Uterus (tissue), 2 donors: ENCODE measurements at regions not wholly inside any gene's neighbourhood (a gene's known extent, or its start where the extent isn't known, plus 50 kb on each side); places are given as distances from the start of the nearest gene placed in this dataset.

Source experiments
- POLR2A ChIP-seq, 2 donors: fragments of 450-650 bp; IDR thresholded peaks; one replicate each; pipeline ENCODE4 v1.6.1; 2016; ENCODE audit warnings: antibody characterized with exemption in 2 of 2, mild to moderate bottlenecking in 1 of 2, moderate library complexity in 1 of 2
- TF ChIP-seq, protein P1 (sequence below), 4 experiments: fragments of 200-600 bp in 2 of 4; fragments of 450-650 bp in 2 of 4; sonication (generic) in 2 of 4; IDR thresholded peaks; one replicate each; pipeline ENCODE4 v1.5.1; 2016 to 2019; ENCODE audit warnings: antibody characterized with exemption in 4 of 4, mild to moderate bottlenecking in 2 of 4, moderate library complexity in 1 of 4

DNA sequence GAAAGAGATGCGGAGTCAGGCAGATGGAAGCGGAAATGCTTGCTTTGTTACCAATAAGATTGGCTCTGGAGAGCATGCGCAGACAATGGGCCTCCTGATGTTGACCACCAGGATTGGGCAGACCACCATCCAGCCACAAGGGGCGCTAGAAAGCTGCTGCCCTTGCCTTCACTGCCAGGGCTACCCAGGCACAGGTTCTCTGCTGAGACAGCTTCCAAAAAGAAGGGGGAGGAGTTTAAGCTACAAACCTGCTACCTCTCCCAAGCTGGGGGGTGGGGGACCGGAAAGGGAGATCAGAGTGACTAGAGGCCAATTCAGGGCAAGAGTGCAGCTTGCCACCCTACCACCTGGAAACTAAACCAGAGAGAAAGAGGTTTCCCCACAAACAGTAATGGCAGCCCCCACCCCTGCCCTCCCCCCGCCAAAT is 369.7 kb downstream of the RRAGC start:
- TF ChIP-seq POLR2A (IDR thresholded peaks at IDR 0.05): no peak
- TF ChIP-seq, protein P1, sequence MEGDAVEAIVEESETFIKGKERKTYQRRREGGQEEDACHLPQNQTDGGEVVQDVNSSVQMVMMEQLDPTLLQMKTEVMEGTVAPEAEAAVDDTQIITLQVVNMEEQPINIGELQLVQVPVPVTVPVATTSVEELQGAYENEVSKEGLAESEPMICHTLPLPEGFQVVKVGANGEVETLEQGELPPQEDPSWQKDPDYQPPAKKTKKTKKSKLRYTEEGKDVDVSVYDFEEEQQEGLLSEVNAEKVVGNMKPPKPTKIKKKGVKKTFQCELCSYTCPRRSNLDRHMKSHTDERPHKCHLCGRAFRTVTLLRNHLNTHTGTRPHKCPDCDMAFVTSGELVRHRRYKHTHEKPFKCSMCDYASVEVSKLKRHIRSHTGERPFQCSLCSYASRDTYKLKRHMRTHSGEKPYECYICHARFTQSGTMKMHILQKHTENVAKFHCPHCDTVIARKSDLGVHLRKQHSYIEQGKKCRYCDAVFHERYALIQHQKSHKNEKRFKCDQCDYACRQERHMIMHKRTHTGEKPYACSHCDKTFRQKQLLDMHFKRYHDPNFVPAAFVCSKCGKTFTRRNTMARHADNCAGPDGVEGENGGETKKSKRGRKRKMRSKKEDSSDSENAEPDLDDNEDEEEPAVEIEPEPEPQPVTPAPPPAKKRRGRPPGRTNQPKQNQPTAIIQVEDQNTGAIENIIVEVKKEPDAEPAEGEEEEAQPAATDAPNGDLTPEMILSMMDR (IDR thresholded peaks at IDR 0.05): peak in 1 of 4 experiments; percentile 3
